ENCODE measurements at regions not wholly inside any gene's neighbourhood (a gene's known extent, or its start where the extent isn't known, plus 50 kb on each side); places are given as distances from the start of the nearest gene placed in this dataset.
"Not testable (repeated sequence)": the region's sequence is repeated elsewhere in the genome, so short reads cannot be mapped to it uniquely, and the experiment has no call there.

GRCh38 chr11:106305458-106305857 lies 228.0 kb downstream of the AASDHPPT start:
- H3K4me1 Mint-ChIP-seq (ENCODE audit: unreplicated experiment): no peaks in the 10 kb centered on the region
- DNase-seq (ENCODE audit: extremely low spot score, unreplicated experiment): no peak
- TF ChIP-seq, protein P1, sequence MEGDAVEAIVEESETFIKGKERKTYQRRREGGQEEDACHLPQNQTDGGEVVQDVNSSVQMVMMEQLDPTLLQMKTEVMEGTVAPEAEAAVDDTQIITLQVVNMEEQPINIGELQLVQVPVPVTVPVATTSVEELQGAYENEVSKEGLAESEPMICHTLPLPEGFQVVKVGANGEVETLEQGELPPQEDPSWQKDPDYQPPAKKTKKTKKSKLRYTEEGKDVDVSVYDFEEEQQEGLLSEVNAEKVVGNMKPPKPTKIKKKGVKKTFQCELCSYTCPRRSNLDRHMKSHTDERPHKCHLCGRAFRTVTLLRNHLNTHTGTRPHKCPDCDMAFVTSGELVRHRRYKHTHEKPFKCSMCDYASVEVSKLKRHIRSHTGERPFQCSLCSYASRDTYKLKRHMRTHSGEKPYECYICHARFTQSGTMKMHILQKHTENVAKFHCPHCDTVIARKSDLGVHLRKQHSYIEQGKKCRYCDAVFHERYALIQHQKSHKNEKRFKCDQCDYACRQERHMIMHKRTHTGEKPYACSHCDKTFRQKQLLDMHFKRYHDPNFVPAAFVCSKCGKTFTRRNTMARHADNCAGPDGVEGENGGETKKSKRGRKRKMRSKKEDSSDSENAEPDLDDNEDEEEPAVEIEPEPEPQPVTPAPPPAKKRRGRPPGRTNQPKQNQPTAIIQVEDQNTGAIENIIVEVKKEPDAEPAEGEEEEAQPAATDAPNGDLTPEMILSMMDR (conservative IDR thresholded peaks at IDR 0.05): no peak
- H3K27me3 Mint-ChIP-seq: no peaks in the 10 kb centered on the region
- H3K4me3 Mint-ChIP-seq: no peak overlapping the region
- no peaks in the 10 kb centered on the region for H3K36me3 Mint-ChIP-seq
- H3K9me3 Mint-ChIP-seq: peaks cover 12% of the 10 kb centered on the region
- no peak overlapping the region for H3K27ac Mint-ChIP-seq

GRCh38 chr11:106306942-106307341 lies 229.5 kb downstream of the AASDHPPT start:
- H3K36me3 Mint-ChIP-seq: no peaks in the 10 kb centered on the region
- H3K4me1 Mint-ChIP-seq (ENCODE audit: unreplicated experiment): no peaks in the 10 kb centered on the region
- H3K4me3 Mint-ChIP-seq: no peak overlapping the region
- TF ChIP-seq, protein P1 (conservative IDR thresholded peaks at IDR 0.05): no peak
- peaks cover 12% of the 10 kb centered on the region for H3K9me3 Mint-ChIP-seq
- DNase-seq (ENCODE audit: extremely low spot score, unreplicated experiment): no peak
- H3K27me3 Mint-ChIP-seq: no peaks in the 10 kb centered on the region
- no peak overlapping the region for H3K27ac Mint-ChIP-seq

- no peaks in the 10 kb centered on the region for H3K4me1 Mint-ChIP-seq (ENCODE audit: unreplicated experiment)
- no peaks in the 10 kb centered on the region for H3K36me3 Mint-ChIP-seq
- no peak overlapping the region for H3K27ac Mint-ChIP-seq
- TF ChIP-seq, protein P1 (conservative IDR thresholded peaks at IDR 0.05): no peak
- H3K9me3 Mint-ChIP-seq: peaks cover 6% of the 10 kb centered on the region
- DNase-seq (ENCODE audit: extremely low spot score, unreplicated experiment): no peak
- H3K4me3 Mint-ChIP-seq: no peak overlapping the region
- no peaks in the 10 kb centered on the region for H3K27me3 Mint-ChIP-seq
Observed at GRCh38 chr11:106309070-106309684, 231.7 kb downstream of the AASDHPPT start.

- TF ChIP-seq, protein P1 (conservative IDR thresholded peaks at IDR 0.05): no peak
- no peak for DNase-seq (ENCODE audit: extremely low spot score, unreplicated experiment)
- no peaks in the 10 kb centered on the region for H3K27me3 Mint-ChIP-seq
- no peaks in the 10 kb centered on the region for H3K4me1 Mint-ChIP-seq (ENCODE audit: unreplicated experiment)
- no peak overlapping the region for H3K27ac Mint-ChIP-seq
- no peak overlapping the region for H3K4me3 Mint-ChIP-seq
- no peaks in the 10 kb centered on the region for H3K36me3 Mint-ChIP-seq
- peaks cover 2% of the 10 kb centered on the region for H3K9me3 Mint-ChIP-seq
Observed at GRCh38 chr11:106311531-106312230, 234.2 kb downstream of the AASDHPPT start.

DNA sequence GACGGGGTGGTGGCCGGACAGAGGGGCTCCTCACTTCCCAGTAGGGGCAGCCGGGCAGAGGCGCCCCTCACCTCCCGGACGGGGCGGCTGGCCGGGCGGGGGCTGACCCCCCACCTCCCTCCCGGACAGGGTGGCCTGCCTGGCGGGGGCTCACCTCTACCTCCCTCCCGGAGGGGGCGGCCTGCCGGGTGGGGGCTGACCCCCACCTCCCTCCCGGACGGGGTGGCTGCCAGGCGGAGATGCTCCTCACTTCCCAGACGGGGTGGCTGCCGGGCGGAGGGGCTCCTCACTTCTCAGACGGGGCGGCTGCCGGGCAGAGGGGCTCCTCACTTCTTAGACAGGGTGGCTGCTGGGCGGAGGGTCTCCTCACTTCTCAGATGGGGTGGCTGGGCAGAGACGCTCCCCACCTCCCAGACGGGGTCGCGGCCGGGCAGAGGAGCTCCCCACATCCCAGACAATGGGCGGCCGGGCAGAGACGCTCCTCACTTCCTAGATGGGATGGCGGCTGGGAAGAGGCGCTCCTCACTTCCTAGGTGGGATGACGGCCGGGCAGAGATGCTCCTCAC lies 239.8 kb downstream of the AASDHPPT start:
- H3K27ac Mint-ChIP-seq; H3K9me3 Mint-ChIP-seq; H3K27me3 Mint-ChIP-seq; H3K36me3 Mint-ChIP-seq; H3K4me1 Mint-ChIP-seq (ENCODE audit: unreplicated experiment); H3K4me3 Mint-ChIP-seq; DNase-seq (ENCODE audit: extremely low spot score, unreplicated experiment): not testable (repeated sequence)

- Mint-ChIP-seq H3K27me3 (no peaks in the 10 kb centered on the region), H3K4me1 (ENCODE audit: unreplicated experiment) (no peaks in the 10 kb centered on the region), H3K9me3 (no peaks in the 10 kb centered on the region), H3K27ac (no peak overlapping the region), H3K36me3 (no peaks in the 10 kb centered on the region), H3K4me3 (no peak overlapping the region)
- DNase-seq (ENCODE audit: extremely low spot score, unreplicated experiment): no peak
- TF ChIP-seq, protein P1 (conservative IDR thresholded peaks at IDR 0.05): no peak
Observed at GRCh38 chr11:106321601-106322000, 244.1 kb downstream of the AASDHPPT start.
